HAP-1 (cell line): ENCODE measurements at regions not wholly inside any gene's neighbourhood (a gene's known extent, or its start where the extent isn't known, plus 50 kb on each side); places are given as distances from the start of the nearest gene placed in this dataset.
A peak's percentile ranks its signal among the peaks of the same experiment; 100 is the strongest.
"Not testable (repeated sequence)": the region's sequence is repeated elsewhere in the genome, so short reads cannot be mapped to it uniquely, and the experiment has no call there.

ENCODE experiments used
- DNase-seq, 2 experiments: peaks; one replicate each; pipeline ENCODE4 v3.0.0-alpha.2; 2016 to 2020; ENCODE audit warnings: low spot score in 2 of 2
- H3K27me3 ChIP-seq: fragments of 250-450 bp; sonication (Bioruptor Pico); 2 replicates; pipeline ENCODE4 v1.5.1; 2020; ENCODE audit warnings: low read depth, mild to moderate bottlenecking, moderate library complexity
- H3K36me3 ChIP-seq: fragments of 250-450 bp; sonication (Bioruptor Pico); replicated peaks from 2 replicates; pipeline ENCODE4 v1.5.1; 2020; ENCODE audit warnings: mild to moderate bottlenecking
- H3K4me1 ChIP-seq: fragments of 250-450 bp; sonication (Bioruptor Pico); 2 replicates; pipeline ENCODE4 v1.5.1; 2020; ENCODE audit warnings: mild to moderate bottlenecking
- H3K4me3 ChIP-seq: fragments of 250-450 bp; sonication (Bioruptor Pico); 2 replicates; pipeline ENCODE4 v1.5.1; 2020; ENCODE audit warnings: mild to moderate bottlenecking, moderate library complexity
- H3K9me3 ChIP-seq: fragments of 250-450 bp; sonication (Bioruptor Pico); 2 replicates; pipeline ENCODE4 v1.5.1; 2020; ENCODE audit warnings: mild to moderate bottlenecking, moderate library complexity
- in situ Hi-C: fragments of 300-500 bp; cut with MboI; formaldehyde crosslinking; loops from 3 replicates; pipeline ENCODE4 v1.14.3; 2020; ENCODE audit warnings: low sequenced_read_pairs, inconsistent platforms, mixed read lengths

- in situ Hi-C loops, result no loop called here
- no peaks in the 10 kb centered on the region for H3K36me3 ChIP-seq
- no peak for DNase-seq
- H3K4me1 ChIP-seq, result no peaks in the 10 kb centered on the region
- H3K4me3 ChIP-seq, result no peak overlapping the region
- no peaks in the 10 kb centered on the region for H3K9me3 ChIP-seq
- H3K27me3 ChIP-seq, result no peaks in the 10 kb centered on the region
Measured at GRCh38 chr1:73034271-73034670, 751.9 kb upstream of the NEGR1 start.

GRCh38 chr1:73033640-73034039 lies 751.3 kb upstream of the NEGR1 start:
- no peaks in the 10 kb centered on the region for H3K36me3 ChIP-seq
- no peaks in the 10 kb centered on the region for H3K27me3 ChIP-seq
- no peak for DNase-seq

GRCh38 chr1:73029571-73029970 lies 747.2 kb upstream of the NEGR1 start:
- in situ Hi-C loops, result no loop called here
- Histone ChIP-seq H3K9me3 (no peaks in the 10 kb centered on the region), H3K27me3 (no peaks in the 10 kb centered on the region), H3K36me3 (no peaks in the 10 kb centered on the region), H3K4me1 (no peaks in the 10 kb centered on the region), H3K4me3 (no peak overlapping the region)
- DNase-seq, result no peak

More at GRCh38 chr1:73033640-73034039, 751.3 kb upstream of the NEGR1 start:
- Histone ChIP-seq H3K4me1 (no peaks in the 10 kb centered on the region), H3K4me3 (no peak overlapping the region), H3K9me3 (no peaks in the 10 kb centered on the region)
- in situ Hi-C loops, result no loop called here

GRCh38 chr1:73026114-73026513 lies 743.8 kb upstream of the NEGR1 start:
- H3K9me3 ChIP-seq, result no peaks in the 10 kb centered on the region
- no peaks in the 10 kb centered on the region for H3K4me1 ChIP-seq
- in situ Hi-C loops, result no loop called here
- no peaks in the 10 kb centered on the region for H3K36me3 ChIP-seq
- DNase-seq, result no peak
- no peak overlapping the region for H3K4me3 ChIP-seq
- no peaks in the 10 kb centered on the region for H3K27me3 ChIP-seq

- Histone ChIP-seq H3K36me3 (no peaks in the 10 kb centered on the region), H3K27me3 (no peaks in the 10 kb centered on the region), H3K4me3 (no peak overlapping the region), H3K4me1 (peaks cover 17% of the 10 kb centered on the region), H3K9me3 (no peaks in the 10 kb centered on the region)
- DNase-seq, result peak in 1 of 2 experiments; percentile 38
- in situ Hi-C loops, result no loop called here
Measured at GRCh38 chr1:73009938-73010337, 727.6 kb upstream of the NEGR1 start.

- in situ Hi-C loops, result no loop called here
- H3K36me3 ChIP-seq, result no peaks in the 10 kb centered on the region
- peaks cover 17% of the 10 kb centered on the region for H3K4me1 ChIP-seq
- no peaks in the 10 kb centered on the region for H3K9me3 ChIP-seq
- peak in 1 of 2 experiments; percentile 96 for DNase-seq
- no peak overlapping the region for H3K4me3 ChIP-seq
- no peaks in the 10 kb centered on the region for H3K27me3 ChIP-seq
Measured at GRCh38 chr1:73009311-73009710, 727.0 kb upstream of the NEGR1 start.

- H3K4me1 ChIP-seq, result peaks cover 14% of the 10 kb centered on the region
- no peaks in the 10 kb centered on the region for H3K9me3 ChIP-seq
- no peak for DNase-seq
- in situ Hi-C loops, result no loop called here
- no peak overlapping the region for H3K4me3 ChIP-seq
- no peaks in the 10 kb centered on the region for H3K27me3 ChIP-seq
- H3K36me3 ChIP-seq, result no peaks in the 10 kb centered on the region
Measured at GRCh38 chr1:72997624-72998023, 715.3 kb upstream of the NEGR1 start.

GRCh38 chr1:72997041-72997440 lies 714.7 kb upstream of the NEGR1 start:
- DNase-seq, result peak; percentile 36 to 93
- in situ Hi-C loops, result no loop called here

GRCh38 chr1:72987871-72988270 lies 705.5 kb upstream of the NEGR1 start:
- DNase-seq, H3K36me3 ChIP-seq, H3K9me3 ChIP-seq, in situ Hi-C loops, H3K27me3 ChIP-seq, H3K4me3 ChIP-seq: not testable (repeated sequence)
- H3K4me1 ChIP-seq, result peaks cover 18% of the 10 kb centered on the region

More at GRCh38 chr1:72997041-72997440, 714.7 kb upstream of the NEGR1 start:
- H3K4me3 ChIP-seq, result no peak overlapping the region
- H3K9me3 ChIP-seq, result no peaks in the 10 kb centered on the region
- no peaks in the 10 kb centered on the region for H3K36me3 ChIP-seq
- peaks cover 14% of the 10 kb centered on the region for H3K4me1 ChIP-seq
- no peaks in the 10 kb centered on the region for H3K27me3 ChIP-seq

- Histone ChIP-seq H3K27me3 (no peaks in the 10 kb centered on the region), H3K4me1 (peaks cover 18% of the 10 kb centered on the region), H3K36me3 (no peaks in the 10 kb centered on the region), H3K4me3 (no peak overlapping the region), H3K9me3 (no peaks in the 10 kb centered on the region)
- in situ Hi-C loops, result no loop called here
- DNase-seq, result peak; percentile 39 to 90
Measured at GRCh38 chr1:72986591-72987290, 704.4 kb upstream of the NEGR1 start.

- in situ Hi-C loops, H3K9me3 ChIP-seq, H3K36me3 ChIP-seq, H3K27me3 ChIP-seq, H3K4me3 ChIP-seq, DNase-seq: not testable (repeated sequence)
- H3K4me1 ChIP-seq, result peaks cover 18% of the 10 kb centered on the region
Measured at GRCh38 chr1:72985024-72985423, 702.7 kb upstream of the NEGR1 start.

GRCh38 chr1:72983011-72983410 lies 700.7 kb upstream of the NEGR1 start:
- H3K27me3 ChIP-seq, in situ Hi-C loops, H3K4me3 ChIP-seq, H3K36me3 ChIP-seq, DNase-seq, H3K9me3 ChIP-seq: not testable (repeated sequence)
- peaks cover 18% of the 10 kb centered on the region for H3K4me1 ChIP-seq

GRCh38 chr1:72969461-72969860 lies 687.1 kb upstream of the NEGR1 start:
- 0 out of 2 replicates have a peak, but pooled peaks cover 3% of the 10 kb centered on the region for H3K4me1 ChIP-seq

GRCh38 chr1:72954943-72955342 lies 672.6 kb upstream of the NEGR1 start:
- Histone ChIP-seq H3K9me3 (no peaks in the 10 kb centered on the region), H3K36me3 (no peaks in the 10 kb centered on the region), H3K4me3 (no peak overlapping the region), H3K27me3 (no peaks in the 10 kb centered on the region), H3K4me1 (no peaks in the 10 kb centered on the region)
- DNase-seq, result no peak
- in situ Hi-C loops, result no loop called here

More at GRCh38 chr1:72969461-72969860, 687.1 kb upstream of the NEGR1 start:
- Histone ChIP-seq H3K27me3 (no peaks in the 10 kb centered on the region), H3K9me3 (no peaks in the 10 kb centered on the region), H3K4me3 (no peak overlapping the region), H3K36me3 (no peaks in the 10 kb centered on the region)
- DNase-seq, result no peak
- in situ Hi-C loops, result no loop called here

GRCh38 chr1:72950900-72951299 lies 668.6 kb upstream of the NEGR1 start:
- H3K4me1 ChIP-seq, H3K36me3 ChIP-seq, H3K27me3 ChIP-seq, H3K4me3 ChIP-seq, in situ Hi-C loops, H3K9me3 ChIP-seq, DNase-seq: not testable (repeated sequence)
